ENCODE measurements at regions not wholly inside any gene's neighbourhood (a gene's known extent, or its start where the extent isn't known, plus 50 kb on each side); places are given as distances from the start of the nearest gene placed in this dataset.

GRCh38 chr5:116898917-116899316, 324.3 kb upstream of the SEMA6A start:
- no peak for TF ChIP-seq POLR2AphosphoS5 (IDR thresholded peaks at IDR 0.05)
- TF ChIP-seq, protein P1, sequence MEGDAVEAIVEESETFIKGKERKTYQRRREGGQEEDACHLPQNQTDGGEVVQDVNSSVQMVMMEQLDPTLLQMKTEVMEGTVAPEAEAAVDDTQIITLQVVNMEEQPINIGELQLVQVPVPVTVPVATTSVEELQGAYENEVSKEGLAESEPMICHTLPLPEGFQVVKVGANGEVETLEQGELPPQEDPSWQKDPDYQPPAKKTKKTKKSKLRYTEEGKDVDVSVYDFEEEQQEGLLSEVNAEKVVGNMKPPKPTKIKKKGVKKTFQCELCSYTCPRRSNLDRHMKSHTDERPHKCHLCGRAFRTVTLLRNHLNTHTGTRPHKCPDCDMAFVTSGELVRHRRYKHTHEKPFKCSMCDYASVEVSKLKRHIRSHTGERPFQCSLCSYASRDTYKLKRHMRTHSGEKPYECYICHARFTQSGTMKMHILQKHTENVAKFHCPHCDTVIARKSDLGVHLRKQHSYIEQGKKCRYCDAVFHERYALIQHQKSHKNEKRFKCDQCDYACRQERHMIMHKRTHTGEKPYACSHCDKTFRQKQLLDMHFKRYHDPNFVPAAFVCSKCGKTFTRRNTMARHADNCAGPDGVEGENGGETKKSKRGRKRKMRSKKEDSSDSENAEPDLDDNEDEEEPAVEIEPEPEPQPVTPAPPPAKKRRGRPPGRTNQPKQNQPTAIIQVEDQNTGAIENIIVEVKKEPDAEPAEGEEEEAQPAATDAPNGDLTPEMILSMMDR (IDR thresholded peaks at IDR 0.05), result no peak
